HK-2 (cell line): ENCODE measurements at regions not wholly inside any gene's neighbourhood (a gene's known extent, or its start where the extent isn't known, plus 50 kb on each side); places are given as distances from the start of the nearest gene placed in this dataset.

Source experiments
- DNase-seq: peaks from one replicate; pipeline ENCODE4 v3.0.0-alpha.2; 2018; ENCODE audit not compliant: unreplicated experiment

GRCh38 chr13:74871369-74872070 is 610.4 kb downstream of the TBC1D4 start:
- DNase-seq: no peak

DNA sequence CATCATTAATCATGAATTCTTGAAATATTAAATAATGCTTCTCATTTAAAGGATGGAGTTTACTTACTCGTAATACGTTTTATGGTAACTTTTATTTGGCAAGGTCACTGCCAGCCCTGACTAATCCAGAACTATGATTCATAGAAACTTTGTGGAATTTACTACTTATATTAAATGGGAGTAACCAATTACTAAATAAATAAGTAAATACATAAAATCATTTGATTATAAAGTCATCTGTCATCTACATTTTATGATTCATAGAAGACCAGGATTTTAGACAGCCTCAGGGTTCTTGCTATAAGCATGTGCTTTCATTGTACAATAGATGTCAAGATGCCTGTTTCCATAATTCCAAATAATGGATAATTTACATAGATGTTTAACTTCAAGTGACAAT is 611.1 kb downstream of the TBC1D4 start:
- DNase-seq: no peak

DNA sequence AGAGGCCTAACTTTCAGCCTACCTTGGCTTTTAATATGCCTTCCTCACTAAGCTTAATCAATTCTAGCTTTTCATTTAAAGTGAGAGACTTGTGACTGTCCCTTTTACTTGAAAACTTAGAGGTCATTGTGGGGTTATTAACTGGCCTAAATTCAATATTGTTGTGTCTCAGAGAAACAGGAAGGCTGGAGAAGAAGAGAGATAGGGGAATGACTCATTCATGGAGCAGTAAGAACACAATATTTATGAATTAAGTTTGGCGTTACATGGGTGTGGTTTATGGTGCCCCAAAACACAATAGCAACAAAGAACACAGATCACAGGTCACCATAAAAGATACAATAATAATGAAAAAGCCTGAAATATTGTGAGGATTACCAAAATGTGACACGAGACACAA is 612.1 kb downstream of the TBC1D4 start:
- DNase-seq: no peak

DNA sequence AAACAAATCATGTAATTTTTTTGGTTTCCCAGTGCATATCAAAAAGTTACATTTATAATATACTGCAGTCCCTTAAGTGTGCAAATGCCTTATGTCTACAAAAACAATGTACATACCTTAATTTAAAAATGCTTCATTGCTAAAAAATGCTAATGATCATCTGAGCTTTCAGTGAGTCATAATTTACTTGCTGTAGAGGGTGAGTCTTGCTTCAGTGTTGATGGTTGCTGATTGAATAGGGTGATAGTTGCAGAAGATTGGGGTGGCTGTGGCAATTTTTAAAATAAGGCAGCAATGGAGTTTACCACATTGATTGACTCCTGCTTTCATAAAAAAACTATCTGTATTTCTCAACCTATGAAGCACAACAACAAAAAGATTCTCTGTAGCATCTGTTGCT is 613.9 kb downstream of the TBC1D4 start:
- DNase-seq: no peak

DNA sequence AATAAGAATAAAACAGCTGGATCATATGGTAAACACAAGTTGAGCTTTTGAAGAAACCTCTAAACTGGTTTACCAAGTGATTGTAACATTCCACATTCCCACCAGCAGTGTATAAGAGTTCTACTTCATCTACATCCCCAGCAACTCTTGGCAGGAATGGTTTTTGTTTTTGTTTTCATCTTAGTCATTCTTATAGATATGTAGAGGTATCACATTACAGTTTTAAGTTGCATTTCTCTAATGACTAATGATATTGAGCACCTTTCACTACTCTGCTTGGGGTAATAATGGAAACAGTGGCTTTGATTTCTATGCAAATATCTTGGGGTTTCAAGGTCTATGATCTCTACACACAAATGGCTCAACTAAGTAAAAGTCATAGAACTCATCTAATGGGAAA is 614.5 kb downstream of the TBC1D4 start:
- no peak for DNase-seq

DNA sequence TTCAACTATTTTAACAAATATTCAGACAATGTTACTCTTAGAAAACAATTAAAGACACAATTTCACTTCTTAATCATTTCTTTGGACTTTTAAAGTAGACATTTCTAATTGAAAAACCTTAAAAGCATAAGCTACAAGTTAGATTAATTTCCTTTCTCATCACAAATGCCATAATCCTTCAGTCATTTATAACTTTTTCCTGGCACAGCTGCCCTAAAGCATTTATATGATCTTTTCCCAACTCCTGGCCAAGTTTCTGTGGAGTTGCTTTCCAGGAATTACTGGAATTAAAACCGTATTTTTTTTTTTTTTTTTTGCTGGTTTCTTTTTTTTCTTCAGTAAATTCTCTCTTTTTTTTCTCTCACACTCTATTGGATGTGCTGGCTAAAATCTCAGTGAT is 615.9 kb downstream of the TBC1D4 start:
- no peak for DNase-seq

DNA sequence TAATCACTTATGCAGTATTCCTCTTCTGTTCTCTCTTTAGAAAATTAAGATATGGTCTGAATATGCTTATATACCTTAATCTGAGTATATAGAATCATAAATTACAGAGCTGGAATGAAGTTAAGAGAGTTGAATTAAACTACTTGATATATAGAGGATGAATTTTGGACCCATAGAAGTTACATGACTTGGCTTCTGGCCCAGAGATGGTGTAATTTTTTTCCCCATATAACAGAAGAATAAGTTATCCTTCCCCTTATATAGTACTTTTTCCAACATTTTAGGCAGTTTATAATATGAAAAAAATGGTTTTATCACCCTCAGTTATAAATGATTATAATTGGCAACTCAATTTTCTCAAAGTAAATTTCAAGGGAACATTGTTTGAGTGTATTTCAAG is 616.3 kb downstream of the TBC1D4 start:
- DNase-seq: no peak

GRCh38 chr13:74860789-74861188 is 621.2 kb downstream of the TBC1D4 start:
- DNase-seq: no peak

GRCh38 chr13:74850893-74851292 is 631.1 kb downstream of the TBC1D4 start:
- DNase-seq: no peak

DNA sequence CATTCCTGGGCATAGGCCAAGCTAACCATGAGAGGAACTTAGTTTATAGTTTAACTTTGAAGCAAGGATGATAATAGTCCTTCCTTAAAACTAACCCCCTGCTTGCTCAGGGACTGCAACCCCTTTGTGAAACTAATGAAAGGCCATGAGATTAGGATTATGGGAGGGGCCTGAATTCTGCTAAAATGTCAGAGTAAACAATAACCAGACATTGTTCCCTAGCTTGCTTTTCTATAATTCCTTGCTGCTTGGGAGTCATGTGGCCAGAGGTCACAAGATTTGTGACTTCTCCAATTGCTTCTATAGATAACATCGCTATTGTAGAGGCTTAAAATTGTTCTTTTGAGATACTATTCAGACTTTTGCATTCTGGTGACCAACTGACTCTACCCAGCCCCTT is 634.0 kb downstream of the TBC1D4 start:
- no peak for DNase-seq

DNA sequence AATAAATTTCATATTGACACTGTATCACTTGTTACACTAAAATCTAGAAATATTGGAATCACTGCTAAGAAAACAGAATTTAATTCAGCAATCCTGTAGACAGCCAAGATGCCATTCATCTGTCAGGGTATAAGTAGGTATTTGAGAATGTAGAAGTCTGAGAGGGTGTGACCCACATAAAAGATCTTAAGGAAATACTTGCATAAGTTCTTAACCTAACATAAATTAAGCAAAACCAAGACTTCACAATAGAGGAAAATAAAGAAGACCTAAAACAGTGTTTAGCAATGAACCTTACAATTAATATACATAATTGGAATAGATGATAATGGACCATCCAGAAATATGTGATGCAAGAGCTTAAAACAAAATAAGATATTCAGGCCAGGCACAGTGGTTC is 636.2 kb downstream of the TBC1D4 start:
- no peak for DNase-seq

- DNase-seq: no peak
These were observed 640.3 kb downstream of the TBC1D4 start for GRCh38 chr13:74841651-74842050.

DNA sequence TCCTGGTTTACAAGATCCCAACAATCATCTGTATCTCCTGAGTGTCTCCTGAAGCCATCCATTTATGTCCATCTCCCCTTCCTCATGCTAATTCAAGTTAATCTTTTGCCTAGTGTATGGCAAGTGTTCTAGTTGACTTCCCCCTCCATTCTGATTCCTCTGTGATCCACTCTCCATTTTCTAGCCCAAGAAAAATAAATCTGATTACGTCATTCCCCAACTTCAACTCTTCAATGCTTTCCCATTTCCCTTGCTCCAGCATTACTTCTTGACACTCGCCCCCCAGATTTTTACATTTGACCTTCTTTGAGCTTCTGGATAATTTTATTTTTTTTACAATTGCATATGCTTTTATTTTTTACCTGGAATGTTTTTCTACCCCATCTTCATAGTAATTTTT is 640.8 kb downstream of the TBC1D4 start:
- DNase-seq: no peak

- DNase-seq: no peak
These were observed 642.3 kb downstream of the TBC1D4 start for GRCh38 chr13:74839656-74840055.

DNA sequence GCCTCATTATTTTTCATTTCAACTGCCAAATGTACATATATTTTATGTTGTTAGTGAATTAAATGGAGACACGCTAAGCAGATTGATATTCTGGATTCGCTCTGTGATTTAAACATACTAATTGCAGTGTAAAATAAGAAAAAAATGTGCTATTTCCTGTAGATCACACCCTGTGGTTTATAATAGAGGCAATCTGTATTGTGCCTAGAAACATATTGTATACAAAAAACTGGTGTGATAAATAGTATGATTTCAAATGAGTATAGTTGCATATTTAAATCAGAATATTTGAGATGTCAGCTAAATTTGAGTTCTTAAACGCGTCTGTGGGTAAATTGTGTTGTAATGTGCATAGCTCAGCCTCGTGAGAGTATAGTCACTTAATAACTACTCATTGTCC is 643.9 kb downstream of the TBC1D4 start:
- DNase-seq: no peak

DNA sequence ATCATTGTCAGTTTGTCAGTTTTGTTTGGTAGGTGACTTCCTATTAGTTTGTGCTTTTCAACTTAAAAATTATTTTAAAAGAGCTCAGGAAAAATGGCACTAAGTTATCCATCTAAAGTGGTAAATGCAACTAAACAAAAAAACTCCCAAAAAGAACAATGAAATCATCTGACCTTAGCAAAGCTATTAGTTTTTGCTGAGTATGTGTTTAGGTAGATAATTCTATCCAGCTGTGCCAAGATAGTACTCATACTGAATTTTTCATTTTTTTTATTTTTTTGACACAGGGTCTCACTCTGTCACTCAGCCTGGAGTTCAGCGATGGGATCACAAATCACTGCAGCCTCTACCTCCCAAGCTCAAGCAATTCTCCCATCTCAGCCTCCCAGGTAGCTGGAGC is 645.3 kb downstream of the TBC1D4 start:
- no peak for DNase-seq

GRCh38 chr13:74835579-74835978 is 646.4 kb downstream of the TBC1D4 start:
- DNase-seq: no peak

GRCh38 chr13:74825938-74826246 is 656.1 kb downstream of the TBC1D4 start:
- no peak for DNase-seq

GRCh38 chr13:74825152-74825937 is 656.6 kb downstream of the TBC1D4 start:
- peak; percentile 0 for DNase-seq

- DNase-seq: no peak
These were observed 661.2 kb downstream of the TBC1D4 start for GRCh38 chr13:74820809-74821208.

DNA sequence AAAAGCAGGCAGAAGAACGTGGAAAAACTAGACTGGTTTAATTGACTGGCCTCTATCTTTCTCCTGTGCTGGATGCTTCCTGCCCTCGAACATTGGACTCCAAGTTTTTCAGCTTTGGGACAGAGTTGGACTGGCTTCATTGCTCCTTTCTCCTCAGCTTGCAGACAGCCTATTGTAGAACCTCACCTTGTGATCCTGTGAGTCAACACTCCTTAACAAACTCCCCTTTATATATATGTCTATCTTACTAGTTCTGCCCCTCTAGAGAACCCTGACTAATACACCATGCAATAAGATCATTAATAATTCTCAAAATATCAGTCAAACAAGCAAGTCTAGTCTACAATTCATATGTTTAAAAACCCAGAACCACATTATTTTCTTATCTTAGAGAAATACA is 662.4 kb downstream of the TBC1D4 start:
- DNase-seq: no peak

DNA sequence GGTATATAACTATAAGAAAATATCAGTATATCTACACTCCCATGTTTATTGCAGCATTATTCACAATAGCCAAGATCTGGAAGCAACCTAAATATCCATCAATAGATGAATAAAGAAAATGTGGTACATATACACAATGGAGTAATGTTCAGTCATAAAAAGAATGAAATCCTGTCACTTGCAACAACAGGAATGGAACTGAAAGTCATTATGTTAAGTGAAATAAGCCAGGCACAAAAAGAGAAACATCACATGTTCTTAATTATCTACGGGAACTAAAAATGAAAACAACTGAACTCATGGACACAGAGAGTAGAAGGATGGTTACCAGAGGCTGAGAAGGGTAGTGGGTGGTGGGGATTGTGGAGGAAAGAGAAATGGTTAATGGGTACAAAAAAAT is 665.2 kb downstream of the TBC1D4 start:
- no peak for DNase-seq

GRCh38 chr13:74796157-74796556 is 662.0 kb upstream of the KLF12 start:
- no peak for DNase-seq

DNA sequence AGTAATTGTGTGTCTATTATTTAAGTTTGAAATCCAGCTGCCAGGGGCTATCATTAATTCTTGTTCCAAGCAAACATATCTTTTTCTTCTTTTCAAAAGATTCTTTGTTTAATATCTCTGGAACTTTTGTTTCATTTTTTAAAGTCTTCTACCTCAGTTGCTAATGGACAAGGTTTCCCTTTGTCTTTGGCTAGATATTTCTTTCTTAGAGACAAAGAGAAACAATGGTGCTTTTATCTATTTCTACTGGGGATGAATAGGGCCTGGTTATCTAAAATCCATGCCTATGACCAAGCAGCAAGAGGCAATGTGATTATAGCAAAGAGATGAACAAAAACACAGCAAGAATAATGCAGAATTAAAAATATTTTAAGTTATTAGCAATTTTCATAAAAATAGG is 661.3 kb upstream of the KLF12 start:
- no peak for DNase-seq
